ENCODE measurements at regions not wholly inside any gene's neighbourhood (a gene's known extent, or its start where the extent isn't known, plus 50 kb on each side); places are given as distances from the start of the nearest gene placed in this dataset.

- TF ChIP-seq USF2 (IDR thresholded peaks at IDR 0.05; ENCODE audit: borderline replicate concordance, low read depth, low read length) (no peak), EP300 (IDR thresholded peaks at IDR 0.05; ENCODE audit: borderline replicate concordance in 1 of 2, low read depth in 1 of 2, low read length in 1 of 2) (no peak), CTCF (IDR thresholded peaks at IDR 0.05) (no peak), MXI1 (IDR thresholded peaks at IDR 0.05; ENCODE audit: low read depth, low read length) (no peak), RAD21 (IDR thresholded peaks at IDR 0.05; ENCODE audit: low read length) (no peak), POLR2AphosphoS5 (IDR thresholded peaks at IDR 0.05; ENCODE audit: low read depth, low read length) (no peak), GATA2 (CRISPR knock-in tag; IDR thresholded peaks at IDR 0.05) (no peak), MAX (IDR thresholded peaks at IDR 0.05; ENCODE audit: low read depth) (no peak), YY1 (IDR thresholded peaks at IDR 0.05; ENCODE audit: low read depth) (no peak)
Observed at GRCh38 chr15:25245801-25246622, 192.8 kb downstream of the UBE3A start.
